Osteocyte (in vitro differentiated cells): ENCODE measurements at regions not wholly inside any gene's neighbourhood (a gene's known extent, or its start where the extent isn't known, plus 50 kb on each side); places are given as distances from the start of the nearest gene placed in this dataset.

Experiments used
- DNase-seq: peaks from one replicate; pipeline ENCODE4 v3.0.0; 2021; ENCODE audit warnings: mixed read lengths; ENCODE audit not compliant: unreplicated experiment; ENCODE audit errors: extremely low spot score
- H3K27ac Mint-ChIP-seq: one replicate; pipeline ENCODE4 v1.8.0; 2021; ENCODE audit warnings: mild to moderate bottlenecking, mixed read lengths; ENCODE audit not compliant: unreplicated experiment
- H3K27me3 Mint-ChIP-seq: one replicate; pipeline ENCODE4 v1.8.0; 2021; ENCODE audit warnings: mixed read lengths; ENCODE audit not compliant: unreplicated experiment
- H3K36me3 Mint-ChIP-seq: one replicate; pipeline ENCODE4 v1.8.0; 2021; ENCODE audit warnings: mixed read lengths; ENCODE audit not compliant: unreplicated experiment
- H3K4me1 Mint-ChIP-seq: one replicate; pipeline ENCODE4 v1.8.0; 2021; ENCODE audit warnings: mixed read lengths; ENCODE audit not compliant: unreplicated experiment
- H3K4me3 Mint-ChIP-seq: one replicate; pipeline ENCODE4 v1.8.0; 2021; ENCODE audit warnings: mild to moderate bottlenecking, moderate library complexity, mixed read lengths; ENCODE audit not compliant: unreplicated experiment
- H3K9me3 Mint-ChIP-seq: one replicate; pipeline ENCODE4 v1.8.0; 2021; ENCODE audit warnings: mixed read lengths; ENCODE audit not compliant: unreplicated experiment
- CTCF ChIP-seq: fragments of 200-600 bp; sonication (generic); IDR thresholded peaks from 2 replicates; pipeline ENCODE4 v1.5.0; 2021; ENCODE audit warnings: antibody characterized with exemption, mild to moderate bottlenecking, moderate library complexity

GRCh38 chr6:103707596-103708325, 1152.0 kb downstream of the HACE1 start:
- Mint-ChIP-seq H3K4me1 (no peaks in the 10 kb centered on the region), H3K9me3 (no peaks in the 10 kb centered on the region), H3K36me3 (no peaks in the 10 kb centered on the region), H3K4me3 (no peak overlapping the region), H3K27ac (no peak overlapping the region), H3K27me3 (no peaks in the 10 kb centered on the region)
- TF ChIP-seq CTCF: no peak
- DNase-seq: no peak

- Mint-ChIP-seq H3K36me3 (no peaks in the 10 kb centered on the region), H3K4me1 (no peaks in the 10 kb centered on the region), H3K9me3 (no peaks in the 10 kb centered on the region), H3K27ac (no peak overlapping the region), H3K4me3 (no peak overlapping the region), H3K27me3 (peaks cover 11% of the 10 kb centered on the region)
- DNase-seq: no peak
- TF ChIP-seq CTCF: no peak
These were observed 1160.0 kb downstream of the HACE1 start for GRCh38 chr6:103699769-103700168.

GRCh38 chr6:103687430-103687829, 1172.3 kb downstream of the HACE1 start:
- H3K4me1 Mint-ChIP-seq: no peaks in the 10 kb centered on the region

GRCh38 chr6:103680116-103680515, 1179.6 kb downstream of the HACE1 start:
- Mint-ChIP-seq H3K4me1 (peaks cover 7% of the 10 kb centered on the region), H3K27ac (no peak overlapping the region), H3K36me3 (no peaks in the 10 kb centered on the region), H3K4me3 (no peak overlapping the region), H3K27me3 (peaks cover 6% of the 10 kb centered on the region), H3K9me3 (no peaks in the 10 kb centered on the region)
- TF ChIP-seq CTCF: no peak
- no peak for DNase-seq

More at GRCh38 chr6:103687430-103687829, 1172.3 kb downstream of the HACE1 start:
- H3K27me3 Mint-ChIP-seq: peaks cover 31% of the 10 kb centered on the region
- no peak overlapping the region for H3K27ac Mint-ChIP-seq
- no peaks in the 10 kb centered on the region for H3K36me3 Mint-ChIP-seq
- DNase-seq: no peak
- H3K9me3 Mint-ChIP-seq: no peaks in the 10 kb centered on the region
- no peak for TF ChIP-seq CTCF
- H3K4me3 Mint-ChIP-seq: no peak overlapping the region

- no peak for DNase-seq
- Mint-ChIP-seq H3K4me1 (peaks cover 7% of the 10 kb centered on the region), H3K9me3 (no peaks in the 10 kb centered on the region), H3K27ac (no peak overlapping the region), H3K36me3 (no peaks in the 10 kb centered on the region), H3K27me3 (no peaks in the 10 kb centered on the region), H3K4me3 (no peak overlapping the region)
- no peak for TF ChIP-seq CTCF
These were observed 1182.4 kb downstream of the HACE1 start for GRCh38 chr6:103677290-103677689.
